ENCODE measurements at regions not wholly inside any gene's neighbourhood (a gene's known extent, or its start where the extent isn't known, plus 50 kb on each side); places are given as distances from the start of the nearest gene placed in this dataset.

DNA sequence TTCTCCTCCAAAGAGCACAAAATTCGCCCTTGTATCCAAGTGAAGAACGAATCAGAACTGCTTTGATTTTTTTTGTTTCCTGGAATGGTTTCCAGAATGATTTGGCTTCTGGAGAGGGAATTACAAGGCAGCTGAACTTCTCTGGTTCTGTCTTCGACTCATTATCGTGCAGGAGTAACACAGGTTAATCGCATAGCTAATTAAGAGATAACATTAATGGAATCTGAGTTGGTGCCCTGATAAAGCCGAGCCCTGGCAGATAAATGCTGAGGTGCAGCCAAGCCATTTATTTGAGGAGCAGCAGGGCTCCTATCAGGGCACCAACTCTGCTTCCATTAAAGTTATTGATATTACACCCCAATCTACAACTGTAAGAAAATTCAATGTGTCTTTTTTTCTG is 433.7 kb downstream of the ZNF521 start:
- Histone ChIP-seq H3K27me3 (peaks cover 0 to 7% (median 0%) of the 10 kb centered on the region in 4 donors), H3K9me3 (no peaks in the 10 kb centered on the region), H3K4me1 (no peaks in the 10 kb centered on the region), H3K27ac (no peak overlapping the region), H3K36me3 (no peaks in the 10 kb centered on the region), H3K4me3 (no peak overlapping the region)
- ATAC-seq (no peak), DNase-seq (no peak), FAIRE-seq (no peak)
- intact Hi-C loops (cut with DNase I), result no loop called here
- TF ChIP-seq, protein P1, sequence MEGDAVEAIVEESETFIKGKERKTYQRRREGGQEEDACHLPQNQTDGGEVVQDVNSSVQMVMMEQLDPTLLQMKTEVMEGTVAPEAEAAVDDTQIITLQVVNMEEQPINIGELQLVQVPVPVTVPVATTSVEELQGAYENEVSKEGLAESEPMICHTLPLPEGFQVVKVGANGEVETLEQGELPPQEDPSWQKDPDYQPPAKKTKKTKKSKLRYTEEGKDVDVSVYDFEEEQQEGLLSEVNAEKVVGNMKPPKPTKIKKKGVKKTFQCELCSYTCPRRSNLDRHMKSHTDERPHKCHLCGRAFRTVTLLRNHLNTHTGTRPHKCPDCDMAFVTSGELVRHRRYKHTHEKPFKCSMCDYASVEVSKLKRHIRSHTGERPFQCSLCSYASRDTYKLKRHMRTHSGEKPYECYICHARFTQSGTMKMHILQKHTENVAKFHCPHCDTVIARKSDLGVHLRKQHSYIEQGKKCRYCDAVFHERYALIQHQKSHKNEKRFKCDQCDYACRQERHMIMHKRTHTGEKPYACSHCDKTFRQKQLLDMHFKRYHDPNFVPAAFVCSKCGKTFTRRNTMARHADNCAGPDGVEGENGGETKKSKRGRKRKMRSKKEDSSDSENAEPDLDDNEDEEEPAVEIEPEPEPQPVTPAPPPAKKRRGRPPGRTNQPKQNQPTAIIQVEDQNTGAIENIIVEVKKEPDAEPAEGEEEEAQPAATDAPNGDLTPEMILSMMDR (IDR thresholded peaks at IDR 0.05), result no peak
- 14 to 17% methylated on average over 6 of the region's 6 CpGs for WGBS, 2 donors

DNA sequence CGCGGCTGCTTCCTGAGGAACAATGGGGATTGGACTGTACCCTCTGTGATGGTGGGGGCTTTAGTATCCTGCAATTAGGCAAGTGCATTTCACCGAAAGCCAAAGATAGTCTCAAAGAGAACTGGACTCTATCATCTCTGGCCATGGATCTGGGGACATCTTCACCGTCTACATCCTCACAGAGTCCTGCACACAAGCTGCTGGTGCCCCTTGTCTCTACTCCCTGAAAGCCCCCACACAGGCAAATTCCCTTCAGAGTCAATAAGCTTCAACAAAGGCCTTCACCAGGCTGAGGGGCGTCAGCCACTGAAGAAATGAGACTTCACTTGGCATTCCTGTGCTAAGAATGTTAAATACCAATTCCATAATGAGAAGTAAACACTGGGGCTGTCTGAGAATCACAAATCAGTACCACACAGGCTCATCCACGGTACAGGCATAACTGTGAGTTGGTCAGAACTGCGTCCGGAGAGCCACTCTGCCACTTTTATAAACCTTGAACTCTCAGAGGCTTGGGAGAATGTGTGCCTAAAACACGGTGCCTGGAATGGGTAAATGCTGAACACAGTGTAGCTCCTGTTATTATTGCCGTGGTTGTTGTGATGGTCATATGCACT is 432.7 kb downstream of the ZNF521 start:
- no peaks in the 10 kb centered on the region for H3K36me3 ChIP-seq
- DNase-seq (no peak), FAIRE-seq (no peak), ATAC-seq (no peak)
- no peaks in the 10 kb centered on the region for H3K9me3 ChIP-seq
- no peaks in the 10 kb centered on the region for H3K4me1 ChIP-seq
- peaks cover 0 to 7% (median 0%) of the 10 kb centered on the region in 4 donors for H3K27me3 ChIP-seq
- TF ChIP-seq, protein P1 (IDR thresholded peaks at IDR 0.05), result no peak
- WGBS, 2 donors, result 63 to 72% methylated on average over 10 of the region's 10 CpGs
- H3K4me3 ChIP-seq, result no peak overlapping the region
- no peak overlapping the region for H3K27ac ChIP-seq
- intact Hi-C loops (cut with DNase I), result no loop called here

DNA sequence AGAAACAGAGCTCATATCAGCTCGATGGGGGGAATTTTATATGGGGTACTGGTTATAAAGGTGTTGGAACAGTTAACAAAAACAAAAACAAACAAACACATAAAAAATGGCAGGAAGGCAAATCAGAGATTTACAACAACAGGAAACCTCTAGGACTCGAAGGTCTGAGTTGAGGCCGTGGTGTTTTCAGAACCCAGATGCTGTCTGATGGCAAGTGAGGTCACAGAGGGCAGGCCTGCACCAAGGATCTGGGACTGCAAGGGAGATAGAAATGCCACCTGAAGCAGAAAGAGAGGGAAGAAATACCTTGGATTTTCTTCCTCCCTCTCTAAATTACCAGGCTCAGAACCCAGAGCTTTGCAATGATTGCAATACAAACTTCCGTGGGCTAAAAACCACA is 429.5 kb downstream of the ZNF521 start:
- Histone ChIP-seq H3K27ac (no peak overlapping the region), H3K4me3 (no peak overlapping the region), H3K9me3 (no peaks in the 10 kb centered on the region), H3K4me1 (no peaks in the 10 kb centered on the region), H3K36me3 (no peaks in the 10 kb centered on the region), H3K27me3 (peaks cover 0 to 7% (median 0%) of the 10 kb centered on the region in 4 donors)
- TF ChIP-seq, protein P1 (IDR thresholded peaks at IDR 0.05), result no peak
- DNase-seq (no peak), FAIRE-seq (no peak), ATAC-seq (no peak)
- intact Hi-C loops (cut with DNase I), result no loop called here
- WGBS, 2 donors, result 54 to 66% methylated on average over 4 of the region's 4 CpGs

DNA sequence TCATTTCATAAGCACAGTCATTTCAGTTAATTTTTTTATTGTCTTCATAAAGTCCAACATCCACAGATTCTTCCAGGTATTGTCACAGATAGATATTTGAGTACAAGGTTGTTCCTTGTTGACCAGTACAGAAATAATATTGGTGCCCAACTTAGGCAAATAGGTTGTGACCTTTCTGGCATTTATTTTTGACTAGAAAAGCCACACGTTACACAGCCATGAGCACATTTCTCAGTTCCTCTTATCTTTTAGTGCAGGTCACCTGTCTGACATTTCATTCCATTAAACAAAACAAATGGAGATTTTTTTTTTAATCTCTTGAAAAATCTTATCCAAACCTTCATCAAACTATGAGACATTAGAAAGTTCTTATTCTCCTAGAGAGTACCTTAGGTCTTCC is 428.8 kb downstream of the ZNF521 start:
- Histone ChIP-seq H3K27me3 (peaks cover 0 to 7% (median 0%) of the 10 kb centered on the region in 4 donors), H3K27ac (no peak overlapping the region), H3K4me3 (no peak overlapping the region), H3K9me3 (no peaks in the 10 kb centered on the region), H3K4me1 (no peaks in the 10 kb centered on the region), H3K36me3 (no peaks in the 10 kb centered on the region)
- TF ChIP-seq, protein P1 (IDR thresholded peaks at IDR 0.05), result no peak
- intact Hi-C loops (cut with DNase I), result no loop called here
- no peak for DNase-seq
- FAIRE-seq, result no peak
- no peak for ATAC-seq
- WGBS, 2 donors, result 0 to 25% methylated on average over 1 of the region's 1 CpG

DNA sequence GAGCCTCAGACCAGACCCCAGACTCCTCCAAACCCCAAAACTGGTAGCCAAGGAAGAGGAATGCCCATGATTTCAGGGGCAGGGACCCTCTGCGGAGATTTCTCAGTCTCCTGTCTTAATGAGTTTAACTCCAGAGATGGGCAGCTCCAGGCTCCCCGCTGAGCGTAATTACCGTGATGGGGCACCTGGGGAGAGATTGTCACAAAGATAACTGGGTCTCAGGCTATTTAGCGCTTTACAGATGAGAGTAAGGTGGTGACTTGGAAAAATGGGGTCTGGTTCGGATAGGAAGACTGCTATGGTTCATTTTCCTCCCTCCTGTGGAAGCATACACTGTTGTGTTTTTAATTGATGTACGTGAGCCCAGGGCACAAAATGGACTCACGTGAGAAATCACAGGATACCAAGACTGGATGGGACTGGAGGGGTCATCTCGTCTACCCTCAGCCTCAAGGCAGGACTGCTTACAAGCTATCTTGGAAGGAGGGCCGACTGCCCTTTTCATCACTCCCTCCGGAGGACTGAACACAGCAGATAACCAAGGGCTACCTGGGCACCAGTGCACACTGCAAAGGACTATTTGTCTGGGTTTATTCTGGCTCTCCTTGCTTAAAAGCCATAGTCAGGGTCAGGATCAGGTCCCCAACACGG is 427.8 kb downstream of the ZNF521 start:
- ATAC-seq (no peak), DNase-seq (no peak), FAIRE-seq (no peak)
- H3K4me1 ChIP-seq, result no peaks in the 10 kb centered on the region
- peaks cover 0 to 7% (median 0%) of the 10 kb centered on the region in 4 donors for H3K27me3 ChIP-seq
- H3K9me3 ChIP-seq, result no peaks in the 10 kb centered on the region
- H3K27ac ChIP-seq, result no peak overlapping the region
- intact Hi-C loops (cut with DNase I), result no loop called here
- H3K4me3 ChIP-seq, result no peak overlapping the region
- WGBS, 2 donors, result 62 to 78% methylated on average over 12 of the region's 12 CpGs
- TF ChIP-seq, protein P1 (IDR thresholded peaks at IDR 0.05), result no peak
- no peaks in the 10 kb centered on the region for H3K36me3 ChIP-seq
